CD14-positive monocyte (primary cell): ENCODE measurements at regions not wholly inside any gene's neighbourhood (a gene's known extent, or its start where the extent isn't known, plus 50 kb on each side); places are given as distances from the start of the nearest gene placed in this dataset.
A peak's percentile ranks its signal among the peaks of the same experiment; 100 is the strongest.

Experiments used
- DNase-seq, 3 donors: peaks; one replicate each; pipeline ENCODE4 v3.0.0-alpha.2; 2011 to 2022
- H2AFZ ChIP-seq: 2 replicates; pipeline ENCODE4 v1.6.0; 2012; ENCODE audit warnings: mild to moderate bottlenecking, low read depth, low read length, inconsistent platforms; ENCODE audit not compliant: insufficient read depth, poor library complexity, severe bottlenecking
- H3K27ac ChIP-seq, 2 donors: 1 replicate in 1 of 2; 2 replicates in 1 of 2; pipeline ENCODE4 v1.5.1; 2012 to 2013; ENCODE audit warnings: low read length in 2 of 2, control low read depth in 1 of 2, inconsistent platforms in 1 of 2, low read depth in 1 of 2, mild to moderate bottlenecking in 1 of 2
- H3K27me3 ChIP-seq, 2 donors: one replicate each; pipeline versions ENCODE4 v1.6.0 to v1.6.1; 2011 to 2013; ENCODE audit warnings: low read length in 2 of 2; ENCODE audit not compliant: control insufficient read depth in 2 of 2, insufficient read depth in 2 of 2
- H3K36me3 ChIP-seq, 2 donors: replicated peaks in 1 of 2; 1 replicate in 1 of 2; 2 replicates in 1 of 2; pipeline versions ENCODE4 v1.5.1 to v1.6.1; 2012 to 2013; ENCODE audit warnings: low read length in 2 of 2, control low read depth in 1 of 2, inconsistent platforms in 1 of 2, mild to moderate bottlenecking in 1 of 2; ENCODE audit not compliant: insufficient read depth in 2 of 2, control insufficient read depth in 1 of 2
- H3K4me1 ChIP-seq, 2 donors: 1 replicate in 1 of 2; 2 replicates in 1 of 2; pipeline versions ENCODE4 v1.5.1 to v1.6.1; 2012 to 2013; ENCODE audit warnings: low read length in 2 of 2, control low read depth in 1 of 2, inconsistent platforms in 1 of 2, mild to moderate bottlenecking in 1 of 2, moderate library complexity in 1 of 2; ENCODE audit not compliant: insufficient read depth in 2 of 2, control insufficient read depth in 1 of 2
- H3K4me2 ChIP-seq: replicated peaks from 2 replicates; pipeline ENCODE3; 2012; ENCODE audit warnings: low read length, moderate library complexity, mild to moderate bottlenecking; ENCODE audit not compliant: poor library complexity, severe bottlenecking; ENCODE audit errors: extremely low read depth
- H3K4me3 ChIP-seq, 3 experiments: fragments of 200-600 bp in 1 of 3; sonication (generic) in 1 of 3; replicated peaks in 1 of 3; 1 replicate in 2 of 3; 2 replicates in 1 of 3; pipeline ENCODE4 v1.5.1; 2011 to 2013; ENCODE audit warnings: low read length in 3 of 3, mild to moderate bottlenecking in 3 of 3, control low read depth in 2 of 3, low read depth in 2 of 3, inconsistent platforms in 1 of 3, moderate library complexity in 1 of 3
- H3K79me2 ChIP-seq: 2 replicates; pipeline ENCODE4 v1.6.0; 2012; ENCODE audit warnings: mild to moderate bottlenecking, control low read depth, inconsistent platforms, low read length, moderate library complexity; ENCODE audit not compliant: insufficient read depth
- H3K9ac ChIP-seq: 2 replicates; pipeline ENCODE4 v1.6.0; 2017; ENCODE audit warnings: low read length, mild to moderate bottlenecking; ENCODE audit not compliant: insufficient read depth, poor library complexity, severe bottlenecking
- H3K9me3 ChIP-seq, 2 donors: replicated peaks in 1 of 2; 1 replicate in 1 of 2; 2 replicates in 1 of 2; pipeline versions ENCODE4 v1.5.1 to v1.6.1; 2012 to 2013; ENCODE audit warnings: low read length in 2 of 2, control low read depth in 1 of 2; ENCODE audit not compliant: control insufficient read depth in 1 of 2, insufficient read depth in 1 of 2
- H4K20me1 ChIP-seq: 2 replicates; pipeline ENCODE4 v1.6.0; 2012; ENCODE audit warnings: mild to moderate bottlenecking, low read length, control low read depth, moderate library complexity; ENCODE audit not compliant: insufficient read depth
- H3K27ac Mint-ChIP-seq, 7 donors: one replicate each; pipeline ENCODE4 v1.8.0; 2020; ENCODE audit warnings: mild to moderate bottlenecking in 7 of 7, mixed read lengths in 7 of 7, moderate library complexity in 6 of 7, inconsistent platforms in 2 of 7
- H3K27me3 Mint-ChIP-seq, 3 donors: one replicate each; pipeline ENCODE4 v1.8.0; 2021 to 2022; ENCODE audit warnings: low read depth in 3 of 3, mild to moderate bottlenecking in 3 of 3, mixed read lengths in 3 of 3, moderate library complexity in 3 of 3, inconsistent platforms in 1 of 3
- H3K36me3 Mint-ChIP-seq, 2 donors: one replicate each; pipeline ENCODE4 v1.8.0; 2020; ENCODE audit warnings: mixed read lengths in 2 of 2, inconsistent platforms in 1 of 2, mild to moderate bottlenecking in 1 of 2
- H3K4me1 Mint-ChIP-seq: one replicate; pipeline ENCODE4 v1.8.0; 2020; ENCODE audit warnings: mild to moderate bottlenecking, mixed read lengths
- H3K4me3 Mint-ChIP-seq, 2 donors: one replicate each; pipeline ENCODE4 v1.8.0; 2020; ENCODE audit warnings: mild to moderate bottlenecking in 2 of 2, mixed read lengths in 2 of 2, moderate library complexity in 1 of 2
- H3K9me3 Mint-ChIP-seq, 7 donors: one replicate each; pipeline ENCODE4 v1.8.0; 2020 to 2022; ENCODE audit warnings: mixed read lengths in 7 of 7, mild to moderate bottlenecking in 6 of 7, moderate library complexity in 6 of 7, inconsistent platforms in 2 of 7
- CTCF ChIP-seq: fragments of 200-600 bp; IDR thresholded peaks from one replicate; pipeline ENCODE4 v1.8.0; 2022; ENCODE audit warnings: antibody characterized with exemption, mild to moderate bottlenecking
- WGBS: methylation state at CpG from one replicate; pipeline ENCODE4 v1.1.5; 2013; ENCODE audit warnings: missing lambda C conversion rate; ENCODE audit not compliant: insufficient coverage; 5-methylcytosine and 5-hydroxymethylcytosine counted together
- intact Hi-C, 2 donors: fragments of 100-400 bp; cut with micrococcal nuclease; formaldehyde crosslinking; loops; one replicate each; pipeline versions ENCODE4 v1.15.0 to v1.15.1; 2023

GRCh38 chr6:25068866-25069265, 133.1 kb upstream of the RIPOR2 start:
- H3K4me1 ChIP-seq: peaks cover 5 to 7% of the 10 kb centered on the region in 2 donors
- intact Hi-C loops: loop anchor here in 1 of 2 donors (5.0 kb wide), 1 partner anchor 42 kb away; no protein-coding TSS in a partner anchor
- H3K9me3 Mint-ChIP-seq: peaks cover 0 to 2% (median 0%) of the 10 kb centered on the region in 7 donors
- no peaks in the 10 kb centered on the region for H3K36me3 Mint-ChIP-seq
- H3K9ac ChIP-seq: no peak overlapping the region
- no peaks in the 10 kb centered on the region for H4K20me1 ChIP-seq
- H3K36me3 ChIP-seq: no peaks in the 10 kb centered on the region
- no peaks in the 10 kb centered on the region for H3K9me3 ChIP-seq
- no peaks in the 10 kb centered on the region for H3K27me3 ChIP-seq
- H3K79me2 ChIP-seq: no peaks in the 10 kb centered on the region
- no peak for DNase-seq
- no peak for TF ChIP-seq CTCF
- H3K4me2 ChIP-seq: no peak overlapping the region
- no peak overlapping the region for H3K4me3 Mint-ChIP-seq
- no peak overlapping the region for H3K27ac ChIP-seq
- H3K4me3 ChIP-seq: no peak overlapping the region
- H3K27ac Mint-ChIP-seq: no peak overlapping the region
- no peak overlapping the region for H2AFZ ChIP-seq
- peaks cover 0 to 3% (median 0%) of the 10 kb centered on the region in 3 donors for H3K27me3 Mint-ChIP-seq
- 88% methylated on average over 1 of the region's 2 CpGs for WGBS
- H3K4me1 Mint-ChIP-seq: peaks cover 17% of the 10 kb centered on the region

DNA sequence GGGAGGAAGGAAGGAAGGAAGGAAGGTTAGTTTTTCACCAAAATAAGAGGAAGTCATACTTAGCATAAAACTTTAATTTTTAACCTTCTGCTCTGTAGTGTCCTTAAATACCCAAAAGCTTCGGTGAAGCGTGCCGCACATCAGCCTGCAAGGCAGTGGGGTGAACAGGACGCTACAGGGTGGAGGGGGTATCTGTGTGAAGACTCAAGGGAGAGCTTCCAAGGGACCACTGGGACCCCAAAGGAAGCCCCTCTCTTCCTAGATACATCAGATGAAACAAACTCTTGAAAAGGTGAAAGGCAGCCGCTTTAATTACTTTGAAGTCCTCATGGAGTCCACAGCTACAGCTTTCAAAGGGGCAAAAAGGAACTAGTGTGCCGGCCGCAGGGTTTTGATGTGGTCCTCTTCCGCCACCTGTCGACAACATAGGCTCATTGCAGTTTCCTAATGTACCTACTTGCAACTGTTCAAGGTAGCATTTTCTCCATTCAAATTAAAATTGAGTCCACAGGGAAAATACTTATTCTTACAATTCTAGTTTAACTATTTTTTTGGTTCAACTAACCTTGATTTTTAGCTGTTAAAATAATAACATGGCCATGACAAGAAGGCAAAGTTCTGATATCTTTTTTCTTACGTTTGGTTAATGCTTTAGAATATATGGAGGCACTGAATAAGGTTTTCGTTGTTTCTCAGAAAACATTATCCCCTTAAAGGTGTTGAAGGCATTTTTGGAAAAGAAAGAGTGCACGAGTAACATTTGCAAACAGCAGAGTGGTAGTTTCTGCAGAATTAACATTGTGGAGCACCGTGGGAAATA, 135.0 kb upstream of the RIPOR2 start:
- H3K36me3 ChIP-seq: no peaks in the 10 kb centered on the region
- peaks cover 3 to 5% of the 10 kb centered on the region in 2 donors for H3K4me1 ChIP-seq
- peaks cover 6% of the 10 kb centered on the region for H3K4me1 Mint-ChIP-seq
- H3K9me3 ChIP-seq: no peaks in the 10 kb centered on the region
- H3K79me2 ChIP-seq: no peaks in the 10 kb centered on the region
- TF ChIP-seq CTCF: peak; percentile 94
- peaks cover 0 to 3% (median 0%) of the 10 kb centered on the region in 7 donors for H3K9me3 Mint-ChIP-seq
- no peak overlapping the region for H2AFZ ChIP-seq
- H3K27ac ChIP-seq: peak overlapping the region in 1 of 2 donors; percentile 45
- peak overlapping the region; percentile 7 for H3K4me2 ChIP-seq
- no peaks in the 10 kb centered on the region for H3K36me3 Mint-ChIP-seq
- H3K4me3 Mint-ChIP-seq: peak overlapping the region; percentile 31 to 51
- no peak overlapping the region for H3K9ac ChIP-seq
- H3K27me3 Mint-ChIP-seq: peaks cover 0 to 3% (median 0%) of the 10 kb centered on the region in 3 donors
- no peaks in the 10 kb centered on the region for H4K20me1 ChIP-seq
- DNase-seq: peak; percentile 72 to 86 (median 80)
- WGBS: 26% methylated on average over 7 of the region's 13 CpGs
- H3K27ac Mint-ChIP-seq: peak overlapping the region in 5 of 7 donors; percentile 32 to 77 (median 71)
- intact Hi-C loops: loop anchor here (2.0 to 10.0 kb wide), 3 partner anchors 33 to 214 kb away; no protein-coding TSS in a partner anchor
- H3K4me3 ChIP-seq: no peak overlapping the region
- H3K27me3 ChIP-seq: no peaks in the 10 kb centered on the region
